C4-2B (cell line): ENCODE measurements at regions not wholly inside any gene's neighbourhood (a gene's known extent, or its start where the extent isn't known, plus 50 kb on each side); places are given as distances from the start of the nearest gene placed in this dataset.

Source experiments
- ZFX ChIP-seq: fragments of 450-650 bp; IDR thresholded peaks from 2 replicates; pipeline ENCODE4 v1.6.1; 2017
- TF ChIP-seq, protein P1 (sequence below): fragments of 450-650 bp; conservative IDR thresholded peaks from 2 replicates; pipeline ENCODE4 v1.5.1; 2017; ENCODE audit warnings: mild to moderate bottlenecking

DNA sequence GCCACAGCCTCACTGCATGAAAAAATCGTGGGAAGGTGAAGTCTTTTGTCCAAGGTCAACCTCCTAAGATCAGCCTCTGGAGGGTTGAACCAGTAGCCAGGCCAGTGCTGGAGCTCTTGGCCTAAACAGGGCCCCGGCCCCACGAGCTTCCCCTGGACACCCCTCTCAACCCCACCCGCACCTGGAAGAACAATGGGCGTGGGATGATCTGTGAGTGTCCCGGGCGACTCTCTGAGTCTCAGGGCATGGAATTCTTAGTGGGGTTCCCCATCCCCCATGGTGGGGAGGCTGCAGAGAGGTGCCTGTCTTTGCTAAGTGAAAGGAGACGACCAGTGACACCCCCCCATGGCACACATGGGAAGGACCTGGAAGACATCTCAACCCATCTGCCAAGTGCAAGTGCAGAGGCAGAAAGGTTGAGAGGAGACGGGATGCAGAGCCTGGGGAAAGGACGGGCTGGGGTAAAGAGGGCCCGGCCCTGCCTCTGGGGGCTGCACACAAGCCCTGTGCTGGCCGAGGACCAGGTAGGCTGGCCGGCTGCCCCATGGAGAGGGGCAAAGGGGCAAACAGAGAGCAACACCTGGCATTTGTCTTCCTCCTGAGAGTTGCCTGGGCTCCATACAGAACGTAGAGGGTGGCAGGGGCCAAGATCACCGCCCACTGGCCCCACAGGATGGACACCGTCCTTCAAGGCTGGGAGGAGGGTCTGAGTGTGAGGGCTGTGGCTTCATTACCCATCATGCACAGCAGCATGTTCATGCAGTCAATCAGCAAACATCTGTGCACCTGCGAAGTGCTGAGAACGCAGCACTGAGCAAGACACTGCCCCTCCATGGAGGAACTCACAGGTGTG, 163.0 kb upstream of the PPP2R2D start:
- TF ChIP-seq, protein P1, sequence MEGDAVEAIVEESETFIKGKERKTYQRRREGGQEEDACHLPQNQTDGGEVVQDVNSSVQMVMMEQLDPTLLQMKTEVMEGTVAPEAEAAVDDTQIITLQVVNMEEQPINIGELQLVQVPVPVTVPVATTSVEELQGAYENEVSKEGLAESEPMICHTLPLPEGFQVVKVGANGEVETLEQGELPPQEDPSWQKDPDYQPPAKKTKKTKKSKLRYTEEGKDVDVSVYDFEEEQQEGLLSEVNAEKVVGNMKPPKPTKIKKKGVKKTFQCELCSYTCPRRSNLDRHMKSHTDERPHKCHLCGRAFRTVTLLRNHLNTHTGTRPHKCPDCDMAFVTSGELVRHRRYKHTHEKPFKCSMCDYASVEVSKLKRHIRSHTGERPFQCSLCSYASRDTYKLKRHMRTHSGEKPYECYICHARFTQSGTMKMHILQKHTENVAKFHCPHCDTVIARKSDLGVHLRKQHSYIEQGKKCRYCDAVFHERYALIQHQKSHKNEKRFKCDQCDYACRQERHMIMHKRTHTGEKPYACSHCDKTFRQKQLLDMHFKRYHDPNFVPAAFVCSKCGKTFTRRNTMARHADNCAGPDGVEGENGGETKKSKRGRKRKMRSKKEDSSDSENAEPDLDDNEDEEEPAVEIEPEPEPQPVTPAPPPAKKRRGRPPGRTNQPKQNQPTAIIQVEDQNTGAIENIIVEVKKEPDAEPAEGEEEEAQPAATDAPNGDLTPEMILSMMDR, result no peak
- no peak for TF ChIP-seq ZFX
